CD4-positive, alpha-beta T cell treated with Interleukin-1 beta for 1 hour (primary cell): ENCODE measurements at regions not wholly inside any gene's neighbourhood (a gene's known extent, or its start where the extent isn't known, plus 50 kb on each side); places are given as distances from the start of the nearest gene placed in this dataset.
"Not testable (repeated sequence)": the region's sequence is repeated elsewhere in the genome, so short reads cannot be mapped to it uniquely, and the experiment has no call there.

Experiments
- DNase-seq, 2 donors: peaks; one replicate each; pipeline ENCODE4 v3.0.0-alpha.2; 2020 to 2022

DNA sequence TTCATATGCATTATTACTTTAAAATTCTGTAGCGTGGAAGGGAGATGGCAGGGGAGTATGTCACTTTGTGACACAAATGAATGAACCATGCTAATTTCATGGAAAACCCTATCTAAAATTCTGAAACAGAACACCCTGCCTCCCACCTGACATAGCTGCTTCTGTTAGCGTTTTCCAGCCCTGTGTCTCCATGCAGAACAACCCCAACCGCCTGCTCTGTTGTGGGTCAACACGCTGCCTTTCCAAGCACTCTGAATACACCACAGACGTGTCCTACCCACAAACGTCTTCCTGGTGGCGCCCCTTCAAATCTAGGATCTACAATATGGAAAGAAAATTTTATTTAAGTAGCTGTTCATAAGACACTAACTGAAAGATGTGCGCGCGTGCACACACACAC, 238.6 kb downstream of the TRIML1 start:
- no peak for DNase-seq

DNA sequence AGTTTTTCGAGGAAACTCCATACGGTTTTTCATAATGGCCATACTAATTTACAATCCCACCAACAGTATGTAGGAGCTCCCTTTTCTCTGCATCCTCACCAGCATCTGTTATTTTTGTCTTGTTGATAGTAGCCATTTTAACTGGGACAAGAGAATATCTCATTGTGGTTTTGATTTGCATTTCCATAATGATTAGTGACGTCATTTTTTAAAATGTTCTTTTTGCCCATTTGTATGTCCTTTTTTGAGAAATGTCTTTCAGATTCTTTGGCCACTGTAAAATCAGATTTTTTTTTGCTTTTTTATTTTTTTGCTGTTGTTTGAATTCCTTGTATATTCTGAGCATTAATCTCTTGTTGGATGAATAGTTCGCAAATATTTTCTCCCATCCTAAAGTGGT, 243.9 kb downstream of the TRIML1 start:
- DNase-seq = no peak

DNA sequence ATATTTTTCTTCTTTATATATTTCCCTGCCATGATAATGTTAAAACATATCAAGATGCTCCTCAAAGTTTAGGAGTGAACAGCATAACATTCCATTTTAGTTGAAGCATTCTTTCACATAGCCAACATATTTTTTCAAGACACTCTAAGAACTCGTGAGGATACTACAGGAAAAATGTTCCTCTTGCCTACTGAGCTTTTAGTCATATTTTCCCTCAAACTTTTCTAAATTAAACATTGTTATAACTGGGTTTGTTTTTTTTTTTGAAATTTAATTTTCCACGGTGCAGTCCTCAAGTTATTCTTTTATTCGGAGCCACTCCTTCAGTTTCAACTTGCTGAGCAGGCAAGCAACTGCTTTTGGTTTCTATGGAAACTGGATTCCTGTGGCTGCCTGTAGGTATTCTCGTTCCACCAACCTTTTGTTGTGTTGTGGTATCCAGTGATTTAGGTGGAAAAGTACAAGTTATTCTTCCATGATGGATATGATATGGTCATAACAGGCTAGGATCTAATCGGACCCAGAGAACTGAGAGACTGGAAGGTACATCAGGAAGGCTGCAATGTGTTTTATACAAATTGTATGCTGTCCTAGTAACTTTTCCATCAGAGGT, 248.0 kb downstream of the TRIML1 start:
- no peak for DNase-seq

DNA sequence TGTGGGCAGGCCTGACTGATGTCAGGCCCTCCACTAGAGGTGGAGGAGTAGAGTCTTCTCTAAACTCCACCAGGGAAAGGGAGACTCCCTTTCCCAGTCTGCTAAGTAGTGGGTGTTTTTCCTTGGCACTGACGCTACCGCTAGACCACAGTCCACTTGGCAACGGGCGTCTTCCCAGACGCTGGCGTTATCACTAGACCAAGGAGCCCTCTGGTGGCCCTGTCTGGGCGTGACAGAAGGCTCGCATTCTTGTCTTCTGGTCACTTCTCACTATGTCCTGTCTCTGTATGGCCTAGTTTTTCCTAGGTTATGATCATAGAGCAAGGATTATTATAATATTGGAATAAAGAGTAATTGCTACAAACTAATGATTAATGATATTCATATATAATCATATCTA, 252.1 kb downstream of the TRIML1 start:
- DNase-seq = not testable (repeated sequence)

DNA sequence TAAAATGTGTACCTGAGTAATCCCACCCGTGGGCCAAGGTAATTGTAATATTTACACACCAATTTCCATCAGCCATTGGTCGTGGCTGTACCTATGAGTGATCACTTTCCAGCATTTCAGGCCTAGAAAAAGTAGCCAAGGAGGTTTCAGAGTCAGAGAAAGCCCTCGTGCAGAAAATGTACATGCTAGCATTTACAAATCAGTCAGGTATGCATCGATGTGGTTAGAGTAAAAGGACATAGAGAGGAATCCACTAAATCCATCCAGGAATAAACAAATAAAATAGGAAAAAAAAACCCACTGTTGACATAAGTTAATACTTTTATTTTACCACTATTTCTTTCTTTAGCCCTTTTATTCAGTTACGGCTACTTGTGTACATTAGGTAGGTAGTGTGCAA, 256.8 kb downstream of the TRIML1 start:
- no peak for DNase-seq

DNA sequence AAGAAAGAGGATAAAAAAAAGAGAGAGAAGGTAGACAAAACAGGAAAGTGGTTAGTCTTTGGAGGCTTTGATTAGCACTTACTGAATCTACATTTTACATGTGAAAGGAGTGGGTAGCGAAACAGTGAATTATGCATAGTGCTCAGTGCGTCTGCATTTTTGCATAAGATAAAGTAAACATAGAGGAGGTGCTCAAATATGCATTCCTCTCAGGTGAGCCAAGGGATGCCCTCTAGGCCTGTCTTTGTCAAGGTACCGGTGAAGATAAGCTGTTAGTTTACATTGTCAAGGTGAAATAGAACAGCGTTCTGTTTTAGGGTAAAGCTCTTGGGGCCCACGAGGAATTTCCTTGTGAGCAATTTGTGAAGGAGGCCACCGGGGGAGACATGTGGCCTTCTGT, 260.6 kb downstream of the TRIML1 start:
- DNase-seq = no peak

DNA sequence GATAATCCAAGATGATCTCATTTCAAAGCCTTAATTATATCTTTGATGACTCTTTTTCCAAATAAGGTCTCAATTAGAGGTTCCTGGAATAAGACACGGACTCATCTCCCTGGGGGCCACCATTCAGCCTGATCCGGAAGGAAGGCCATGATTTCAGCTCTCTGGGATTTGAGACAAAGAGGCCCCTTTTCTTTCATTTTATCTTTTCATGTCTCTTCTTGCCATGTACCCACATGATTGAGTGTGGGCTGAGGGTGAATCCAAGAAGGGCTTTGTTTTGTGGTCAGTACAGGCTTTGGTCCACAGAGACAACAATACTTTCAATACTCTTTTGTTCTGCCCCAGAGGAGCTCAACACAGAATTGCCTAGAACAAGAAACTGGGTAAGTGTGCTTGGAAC, 261.2 kb downstream of the TRIML1 start:
- no peak for DNase-seq

DNA sequence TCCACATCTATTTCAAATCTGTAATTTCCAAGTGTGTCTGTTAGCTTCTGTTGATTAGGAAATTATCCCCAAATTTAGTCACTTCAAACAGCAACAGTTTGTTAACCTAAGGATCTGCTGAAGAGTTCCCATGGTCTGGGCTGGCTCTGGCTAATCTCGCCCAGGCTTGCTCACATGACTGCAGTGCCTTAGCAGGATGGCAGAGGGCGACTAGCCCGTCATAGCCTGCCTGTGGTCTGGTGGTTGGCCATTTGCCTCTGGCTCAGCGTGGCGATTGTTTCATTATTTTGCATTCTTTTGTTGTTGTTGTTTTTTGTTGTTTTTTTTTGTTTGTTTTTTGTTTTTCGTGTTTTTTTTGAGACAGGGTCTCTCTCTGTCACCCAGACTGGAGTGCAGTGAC, 264.0 kb downstream of the TRIML1 start:
- no peak for DNase-seq

DNA sequence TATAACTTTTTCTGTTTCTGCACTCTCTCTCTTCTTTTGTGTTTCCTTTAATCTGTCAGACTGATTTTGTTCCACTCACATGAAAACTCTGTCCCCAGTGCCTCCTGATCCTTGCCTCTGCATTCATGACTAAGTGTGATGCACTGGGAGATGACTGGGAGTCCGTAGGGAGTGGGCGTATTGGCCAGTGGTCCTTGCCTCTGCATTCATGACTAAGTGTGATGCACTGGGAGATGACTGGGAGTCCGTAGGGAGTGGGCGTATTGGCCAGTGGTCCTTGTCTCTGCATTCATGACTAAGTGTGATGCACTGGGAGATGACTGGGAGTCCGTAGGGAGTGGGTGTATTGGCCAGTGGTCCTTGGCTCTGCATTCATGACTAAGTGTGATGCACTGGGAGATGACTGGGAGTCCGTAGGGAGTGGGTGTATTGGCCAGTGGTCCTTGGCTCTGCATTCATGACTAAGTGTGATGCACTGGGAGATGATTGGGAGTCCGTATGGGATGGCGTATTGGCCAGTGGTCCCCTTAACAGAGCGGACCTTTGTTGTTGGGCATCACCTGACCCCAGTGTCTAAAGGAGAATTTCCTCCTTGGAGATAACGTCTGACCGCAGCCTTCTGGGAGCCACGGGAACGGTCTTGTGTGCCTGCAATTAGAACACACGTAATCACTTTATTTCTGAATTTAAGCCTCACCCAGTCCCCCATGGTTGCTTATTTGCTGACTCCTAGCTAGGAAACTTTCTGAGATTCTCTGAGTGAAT, 266.0 kb downstream of the TRIML1 start:
- not testable (repeated sequence) for DNase-seq

DNA sequence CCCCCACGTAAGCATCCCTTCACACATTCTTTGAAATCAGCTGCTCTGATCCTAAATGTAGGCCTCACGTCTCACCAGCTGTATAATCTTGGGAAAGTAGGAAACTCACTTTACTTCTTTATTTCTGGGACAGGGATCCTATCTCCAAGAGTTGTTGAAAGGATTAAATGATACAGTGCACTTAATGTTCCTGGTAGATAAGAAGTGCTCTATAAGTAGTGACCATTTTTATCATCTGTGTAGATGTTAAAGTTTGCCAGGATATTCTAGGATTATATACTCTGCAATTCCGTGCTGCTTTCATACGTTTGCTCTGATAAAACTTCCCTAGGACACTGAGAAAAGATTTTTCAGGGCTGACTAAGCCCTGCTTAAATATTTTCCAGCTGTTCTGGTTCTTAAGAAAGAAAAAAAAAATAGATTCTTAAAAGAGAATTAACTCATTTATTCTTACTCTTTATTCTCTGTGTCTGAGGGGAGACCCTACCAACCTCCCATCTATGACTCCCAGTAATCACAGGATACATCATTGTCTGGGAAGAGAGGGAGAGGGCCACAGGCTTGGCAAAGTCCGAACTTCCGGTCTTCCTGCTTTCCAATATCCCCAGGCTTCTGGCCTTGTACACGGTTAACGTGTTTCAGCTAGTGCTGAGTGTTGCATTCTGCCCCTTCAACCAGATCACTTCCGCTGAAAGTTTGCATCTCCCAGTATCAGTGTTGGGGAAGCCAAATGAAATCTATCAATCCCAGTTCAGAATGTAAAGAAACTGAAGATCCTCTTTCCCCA, 269.2 kb downstream of the TRIML1 start:
- no peak for DNase-seq

DNA sequence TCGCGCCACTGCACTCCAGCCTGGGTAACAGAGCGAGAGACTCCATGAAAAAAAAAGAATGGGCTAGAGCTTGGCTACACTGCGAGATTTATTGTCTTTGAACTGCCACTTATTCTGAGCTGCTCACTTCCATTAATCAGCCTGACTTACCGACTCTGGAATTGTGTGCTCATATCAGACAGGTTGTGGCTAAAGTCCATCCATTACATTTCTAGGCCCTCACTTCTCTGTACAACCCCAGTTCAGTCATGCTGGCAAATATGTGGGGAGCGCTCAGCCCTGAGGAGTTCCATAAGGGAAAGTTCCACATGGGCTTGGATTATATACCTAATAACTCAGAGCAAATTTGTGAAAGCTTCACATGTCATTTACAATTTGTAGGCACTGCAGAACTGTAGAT, 270.6 kb downstream of the TRIML1 start:
- no peak for DNase-seq

DNA sequence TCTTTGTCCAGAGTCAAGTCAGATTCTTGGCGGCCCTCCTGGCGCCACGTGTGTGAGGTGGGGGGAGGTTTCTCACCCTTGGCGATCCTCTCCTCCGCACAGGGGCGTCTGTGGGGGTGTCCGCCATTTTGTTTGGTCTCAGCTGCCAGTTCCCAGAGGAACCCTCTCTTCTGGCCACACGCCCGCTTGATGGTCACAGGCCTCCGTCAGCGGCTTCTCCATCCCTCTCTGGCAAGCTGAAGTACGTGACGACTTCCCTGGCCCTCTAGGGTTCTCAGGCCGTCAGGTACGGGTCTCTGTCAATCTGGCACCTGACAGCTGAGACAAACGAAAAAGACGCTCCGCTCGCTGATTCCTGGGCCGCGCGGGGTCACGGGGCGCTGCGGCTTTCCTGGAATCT, 272.6 kb downstream of the TRIML1 start:
- DNase-seq = no peak

DNA sequence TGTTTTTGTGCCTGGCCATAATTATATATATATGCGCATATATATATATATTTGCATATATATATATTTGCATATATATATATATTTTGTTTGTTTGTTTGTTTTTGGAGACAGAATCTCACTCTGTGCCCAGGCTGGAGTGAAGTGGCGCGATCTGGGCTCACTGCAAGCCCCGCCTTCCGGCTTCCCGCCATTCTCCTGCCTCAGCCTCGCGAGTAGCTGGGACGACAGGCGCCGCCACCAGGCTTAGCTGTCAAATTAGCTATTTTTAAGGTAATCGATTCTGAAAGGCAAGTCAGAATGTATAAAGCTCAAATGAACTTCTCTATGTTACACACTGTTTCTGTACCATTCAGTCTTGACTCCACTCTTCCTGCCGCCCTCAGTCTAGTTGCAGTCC, 273.3 kb downstream of the TRIML1 start:
- DNase-seq = no peak

DNA sequence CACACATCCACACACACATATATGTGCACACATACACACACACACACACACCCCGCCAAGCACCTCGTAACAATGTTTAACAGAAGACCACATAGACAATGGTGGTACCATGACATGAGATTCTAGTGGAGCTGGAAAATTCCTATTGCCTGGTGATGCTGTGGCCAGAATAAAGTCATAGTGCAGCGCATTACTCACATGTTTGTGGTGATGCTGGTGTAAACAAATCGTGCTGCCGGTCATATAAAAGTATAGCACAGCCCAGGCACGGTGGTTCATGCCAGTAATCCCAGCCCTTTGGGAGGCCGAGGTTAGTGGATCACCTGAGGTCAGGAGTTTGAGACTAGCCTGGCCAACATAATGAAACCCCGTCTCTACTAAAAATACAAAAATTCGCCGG, 275.2 kb downstream of the TRIML1 start:
- DNase-seq = no peak

DNA sequence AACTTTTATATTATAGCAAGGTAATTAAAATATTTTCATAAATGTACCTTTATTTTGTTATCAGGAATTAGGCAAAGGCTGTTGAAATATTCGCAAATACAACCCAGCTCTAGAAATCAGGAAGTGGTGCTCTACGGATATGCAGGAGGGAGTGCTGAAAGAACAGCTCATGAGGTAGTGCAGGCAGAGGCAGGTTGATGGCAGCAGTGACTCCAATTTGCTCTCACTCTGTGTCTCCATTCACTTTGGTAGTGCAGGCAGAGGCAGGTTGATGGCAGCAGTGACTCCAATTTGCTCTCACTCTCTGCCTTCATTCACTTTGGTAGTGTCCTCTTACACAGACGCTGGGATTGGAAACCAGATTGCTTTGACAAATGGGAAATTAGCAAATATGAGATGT, 277.9 kb downstream of the TRIML1 start:
- no peak for DNase-seq

DNA sequence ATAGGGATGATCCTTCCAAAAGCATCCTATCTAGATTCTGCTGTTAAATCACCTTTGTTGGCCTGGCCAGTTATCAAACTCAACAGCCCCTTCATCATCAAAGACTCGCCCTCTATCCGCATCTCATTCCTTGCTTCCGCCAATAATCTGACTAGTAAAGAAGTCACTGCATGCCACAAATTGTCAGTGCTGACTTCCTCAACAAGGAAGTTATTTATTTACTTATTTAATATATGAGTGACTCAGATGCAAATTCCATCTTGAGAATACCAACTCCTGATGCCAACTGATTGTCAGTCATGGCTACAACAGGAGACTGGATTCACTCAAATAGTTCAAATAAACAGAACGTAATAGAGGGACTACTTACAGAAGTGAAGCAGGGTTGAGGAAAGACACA, 283.8 kb downstream of the TRIML1 start:
- no peak for DNase-seq

DNA sequence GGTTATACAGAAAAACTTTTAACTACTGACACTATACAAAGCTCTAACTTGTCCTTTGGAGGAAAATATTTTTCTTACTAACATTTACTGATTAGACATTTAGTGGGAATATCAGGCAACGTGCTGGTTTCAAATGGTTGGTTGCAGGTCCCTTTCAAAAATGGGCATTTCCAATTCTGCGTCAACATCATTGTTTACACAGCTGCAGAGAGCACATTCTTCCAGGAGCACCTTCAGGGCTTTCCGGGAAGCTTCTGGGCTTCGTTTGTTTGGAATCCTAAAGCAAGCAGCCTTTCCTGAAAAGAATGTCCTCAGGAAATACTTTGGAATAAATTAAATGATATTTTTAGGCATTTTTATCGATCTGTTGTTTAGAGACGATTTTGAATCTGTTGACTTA, 289.7 kb downstream of the TRIML1 start:
- no peak for DNase-seq

DNA sequence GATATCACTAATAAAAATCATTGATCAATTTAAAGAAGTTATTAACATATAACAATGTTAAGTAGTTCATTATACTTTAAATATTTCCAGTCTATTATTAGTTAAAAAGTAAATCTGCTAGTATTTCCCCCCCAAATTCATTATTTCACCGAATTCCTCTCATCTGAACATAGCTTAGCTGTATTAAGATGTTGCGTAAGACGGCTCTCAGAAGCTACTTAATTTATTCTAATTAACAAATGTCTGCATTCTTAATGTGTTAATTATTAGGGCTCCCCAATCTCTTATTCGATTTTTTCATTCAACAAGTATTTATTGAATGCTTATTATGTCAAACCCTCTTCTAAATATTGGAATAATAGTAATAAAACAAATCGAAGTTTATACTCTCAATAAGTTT, 290.7 kb downstream of the TRIML1 start:
- no peak for DNase-seq

DNA sequence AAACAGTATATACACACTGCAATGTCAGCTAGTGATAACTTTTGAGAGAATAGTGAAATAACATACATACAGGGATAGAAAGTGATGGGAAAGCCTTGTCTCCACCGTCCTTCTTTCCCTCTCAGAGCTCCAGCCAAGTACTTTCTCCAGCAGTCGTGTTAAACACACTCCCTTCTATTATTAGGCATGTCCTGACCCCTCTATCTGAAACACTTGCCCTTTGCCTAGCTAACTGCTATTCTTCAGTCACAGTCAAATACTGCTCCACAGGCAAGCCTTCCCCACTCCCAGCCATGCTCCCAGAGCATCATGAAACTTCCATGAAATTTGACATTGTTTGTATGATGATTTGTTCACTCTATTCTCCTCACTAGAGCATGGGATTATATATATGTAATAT, 291.1 kb downstream of the TRIML1 start:
- no peak for DNase-seq

DNA sequence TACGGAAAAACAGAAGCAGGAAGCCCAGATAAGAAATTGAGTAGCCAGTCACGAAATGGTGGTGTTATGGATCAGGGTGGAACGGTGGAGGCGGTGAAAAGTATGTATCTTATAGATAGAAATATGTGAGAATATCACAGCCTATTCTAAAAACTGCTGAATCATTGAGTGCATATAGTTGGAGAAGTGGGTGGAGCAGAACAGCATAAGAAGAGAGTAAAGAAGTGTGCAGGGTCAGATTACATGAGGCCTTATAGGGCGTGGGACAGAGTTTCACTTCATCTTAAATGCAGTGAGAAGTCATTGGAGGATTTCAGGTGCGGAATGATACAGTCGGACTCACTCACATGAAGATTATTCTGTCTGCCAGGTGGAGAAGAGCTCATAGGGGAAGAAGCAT, 293.1 kb downstream of the TRIML1 start:
- no peak for DNase-seq

DNA sequence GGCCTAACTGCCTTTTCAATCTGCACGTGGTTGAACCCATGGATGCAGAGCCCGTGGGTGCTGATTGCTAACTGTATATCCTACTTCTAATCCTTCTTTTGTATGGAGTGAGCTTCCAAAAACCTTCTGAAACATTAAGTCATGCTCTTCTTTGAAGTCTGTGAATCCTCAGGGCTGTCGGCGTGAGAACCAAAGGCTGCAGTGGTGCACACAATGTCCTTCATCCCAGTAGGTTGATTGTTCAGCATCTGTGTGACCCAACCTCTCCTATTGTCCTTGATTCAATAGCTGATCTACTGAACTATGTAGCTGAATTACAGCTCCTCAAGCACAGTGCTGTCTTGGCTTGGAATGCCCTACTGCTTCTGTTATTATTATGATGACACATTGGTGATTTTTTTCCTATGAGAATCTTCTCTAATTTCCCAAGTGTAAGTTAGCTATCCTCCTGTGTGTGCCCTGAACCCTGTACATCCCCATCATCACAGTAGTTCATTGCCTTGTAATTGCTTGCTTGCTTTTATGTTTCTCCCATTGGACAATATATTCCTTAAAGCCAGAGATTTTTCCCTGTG, 294.6 kb downstream of the TRIML1 start:
- no peak for DNase-seq

DNA sequence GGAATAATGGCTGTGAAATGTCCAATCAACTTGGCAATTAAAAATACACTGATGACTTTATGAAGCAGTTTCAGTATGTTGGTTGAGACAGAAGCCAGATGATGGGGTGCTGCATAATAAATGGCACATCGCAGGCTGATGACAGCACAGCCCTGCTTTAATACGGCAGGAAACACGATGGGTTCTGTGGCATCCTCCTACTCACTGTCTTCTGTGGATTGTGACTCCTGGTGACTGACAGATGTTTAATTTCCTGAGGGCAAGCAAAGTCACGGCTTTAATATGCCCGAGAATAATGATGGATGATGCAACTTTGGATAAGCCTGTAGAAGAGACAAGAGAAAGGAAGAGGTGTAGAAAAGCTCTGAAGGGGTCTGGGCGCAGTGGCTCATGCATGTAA, 295.4 kb downstream of the TRIML1 start:
- DNase-seq = no peak

DNA sequence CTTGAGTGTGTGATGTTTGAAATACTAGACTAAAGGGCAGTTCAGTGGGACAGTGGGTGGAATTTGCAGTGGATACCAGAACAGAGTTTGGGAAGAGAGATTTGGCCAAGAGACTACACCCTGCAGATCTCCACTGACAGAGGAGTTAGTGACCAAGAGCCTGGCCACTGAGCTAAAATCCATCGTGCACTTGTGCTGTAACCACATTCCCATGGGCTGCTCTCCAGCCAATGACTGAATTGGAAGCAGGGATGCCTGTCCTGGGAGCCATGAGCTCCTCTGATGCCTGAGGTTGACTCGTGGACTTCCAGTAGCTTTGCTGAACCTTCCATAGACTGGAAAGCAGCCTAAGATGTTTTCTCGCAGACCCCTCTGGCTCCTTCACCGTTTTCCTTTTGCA, 296.1 kb downstream of the TRIML1 start:
- DNase-seq = no peak

DNA sequence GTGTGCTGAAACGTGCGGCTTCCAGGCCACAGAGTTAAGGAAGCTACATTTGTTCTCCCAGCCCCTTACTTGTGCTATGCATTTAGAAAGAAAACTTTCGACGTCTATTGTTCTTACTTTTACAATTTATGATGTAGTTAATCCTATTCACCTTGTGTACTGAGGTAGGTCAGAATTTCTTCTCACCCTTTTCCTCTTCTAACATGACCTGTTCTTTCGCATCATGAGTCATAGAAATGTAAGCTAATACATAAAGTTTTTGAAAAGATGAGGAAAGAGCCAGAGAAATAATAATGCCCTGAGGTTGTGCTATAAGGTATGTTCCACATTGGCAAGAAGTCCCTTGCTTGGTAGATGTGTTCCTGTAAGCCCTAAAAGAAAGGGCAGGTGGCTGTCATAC, 298.3 kb downstream of the TRIML1 start:
- DNase-seq = no peak
